Parathyroid adenoma (tissue), 2 donors: ENCODE measurements at regions not wholly inside any gene's neighbourhood (a gene's known extent, or its start where the extent isn't known, plus 50 kb on each side); places are given as distances from the start of the nearest gene placed in this dataset.
"Not testable (repeated sequence)": the region's sequence is repeated elsewhere in the genome, so short reads cannot be mapped to it uniquely, and the experiment has no call there.

Experiments
- H2AFZ ChIP-seq: fragments of 300-600 bp; sonication (generic); one replicate; pipeline ENCODE4 v1.7.0; 2017; ENCODE audit warnings: antibody characterized with exemption, mild to moderate bottlenecking
- H3K27ac ChIP-seq: fragments of 300-600 bp; sonication (generic); one replicate; pipeline ENCODE4 v1.7.0; 2017
- H3K27me3 ChIP-seq: fragments of 300-600 bp; sonication (generic); one replicate; pipeline ENCODE4 v1.7.0; 2017; ENCODE audit warnings: low read length; ENCODE audit not compliant: control insufficient read depth, insufficient read depth
- H3K36me3 ChIP-seq: fragments of 300-600 bp; sonication (generic); one replicate; pipeline ENCODE4 v1.7.0; 2017; ENCODE audit warnings: low read length; ENCODE audit not compliant: control insufficient read depth, insufficient read depth
- H3K4me1 ChIP-seq: fragments of 300-600 bp; sonication (generic); one replicate; pipeline ENCODE4 v1.7.0; 2017; ENCODE audit warnings: control low read depth
- H3K4me2 ChIP-seq: fragments of 300-600 bp; sonication (generic); one replicate; pipeline ENCODE4 v1.7.0; 2017; ENCODE audit warnings: low read length
- H3K4me3 ChIP-seq: fragments of 300-600 bp; sonication (generic); one replicate; pipeline ENCODE4 v1.7.0; 2017; ENCODE audit warnings: low read depth, low read length
- H3K79me2 ChIP-seq: fragments of 300-600 bp; sonication (generic); one replicate; pipeline ENCODE4 v1.7.0; 2017; ENCODE audit warnings: control low read depth
- H3K9ac ChIP-seq: fragments of 300-600 bp; sonication (generic); one replicate; pipeline ENCODE4 v1.7.0; 2017; ENCODE audit warnings: mild to moderate bottlenecking
- H3K9me3 ChIP-seq: fragments of 300-600 bp; sonication (generic); one replicate; pipeline ENCODE4 v1.7.0; 2017; ENCODE audit warnings: low read length; ENCODE audit not compliant: control insufficient read depth
- TF ChIP-seq, protein P1 (sequence below): fragments of 300-600 bp; sonication (generic); IDR thresholded peaks from one replicate; pipeline ENCODE4 v1.7.0; 2017; ENCODE audit warnings: antibody characterized with exemption, mild to moderate bottlenecking
- donor health status: primary hyperparathyroidism.

DNA sequence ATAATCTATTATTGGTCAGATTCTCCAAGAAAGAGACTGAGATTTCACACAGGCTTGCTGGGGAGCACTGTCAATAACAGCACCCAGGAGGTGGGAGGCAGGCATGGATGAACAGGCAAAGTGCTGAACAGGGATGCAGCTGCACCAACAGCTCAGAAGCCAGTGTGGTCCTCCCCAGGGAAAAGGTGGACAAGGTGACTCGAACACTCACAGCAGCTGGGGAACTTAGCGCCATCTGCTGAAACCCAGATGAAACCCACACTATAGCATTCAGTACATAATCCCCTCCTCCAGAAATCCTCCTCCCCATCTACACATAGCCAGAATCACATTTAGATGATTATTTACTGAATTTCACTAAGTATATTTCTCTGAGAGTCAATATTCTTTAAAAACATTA, 255.2 kb upstream of the WSB1 start:
- TF ChIP-seq, protein P1, sequence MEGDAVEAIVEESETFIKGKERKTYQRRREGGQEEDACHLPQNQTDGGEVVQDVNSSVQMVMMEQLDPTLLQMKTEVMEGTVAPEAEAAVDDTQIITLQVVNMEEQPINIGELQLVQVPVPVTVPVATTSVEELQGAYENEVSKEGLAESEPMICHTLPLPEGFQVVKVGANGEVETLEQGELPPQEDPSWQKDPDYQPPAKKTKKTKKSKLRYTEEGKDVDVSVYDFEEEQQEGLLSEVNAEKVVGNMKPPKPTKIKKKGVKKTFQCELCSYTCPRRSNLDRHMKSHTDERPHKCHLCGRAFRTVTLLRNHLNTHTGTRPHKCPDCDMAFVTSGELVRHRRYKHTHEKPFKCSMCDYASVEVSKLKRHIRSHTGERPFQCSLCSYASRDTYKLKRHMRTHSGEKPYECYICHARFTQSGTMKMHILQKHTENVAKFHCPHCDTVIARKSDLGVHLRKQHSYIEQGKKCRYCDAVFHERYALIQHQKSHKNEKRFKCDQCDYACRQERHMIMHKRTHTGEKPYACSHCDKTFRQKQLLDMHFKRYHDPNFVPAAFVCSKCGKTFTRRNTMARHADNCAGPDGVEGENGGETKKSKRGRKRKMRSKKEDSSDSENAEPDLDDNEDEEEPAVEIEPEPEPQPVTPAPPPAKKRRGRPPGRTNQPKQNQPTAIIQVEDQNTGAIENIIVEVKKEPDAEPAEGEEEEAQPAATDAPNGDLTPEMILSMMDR = no peak
- H3K4me1 ChIP-seq = no peaks in the 10 kb centered on the region
- H3K4me2 ChIP-seq = no peak overlapping the region
- H3K27ac ChIP-seq = no peak overlapping the region
- no peak overlapping the region for H2AFZ ChIP-seq
- H3K79me2 ChIP-seq = no peaks in the 10 kb centered on the region
- no peaks in the 10 kb centered on the region for H3K27me3 ChIP-seq
- H3K9me3 ChIP-seq = no peaks in the 10 kb centered on the region
- no peaks in the 10 kb centered on the region for H3K36me3 ChIP-seq
- no peak overlapping the region for H3K4me3 ChIP-seq
- H3K9ac ChIP-seq = no peak overlapping the region

DNA sequence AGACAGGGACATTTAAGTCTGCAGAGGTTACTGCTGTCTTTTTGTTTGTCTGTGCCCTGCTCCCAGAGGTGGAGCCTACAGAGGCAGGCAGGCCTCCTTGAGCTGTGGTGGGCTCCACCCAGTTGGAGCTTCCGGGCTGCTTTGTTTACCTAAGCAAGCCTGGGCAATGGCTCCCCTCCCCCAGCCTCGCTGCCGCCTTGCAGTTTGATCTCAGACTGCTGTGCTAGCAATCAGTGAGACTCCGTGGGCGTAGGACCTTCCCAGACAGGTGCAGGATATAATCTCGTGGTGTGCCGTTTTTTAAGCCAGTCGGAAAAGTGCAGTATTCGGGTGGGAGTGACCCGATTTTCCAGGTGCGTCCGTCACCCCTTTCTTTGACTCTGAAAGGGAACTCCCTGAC, 248.9 kb upstream of the WSB1 start:
- H3K9me3 ChIP-seq, H3K9ac ChIP-seq, H2AFZ ChIP-seq, H3K4me3 ChIP-seq, H3K27me3 ChIP-seq, H3K79me2 ChIP-seq, H3K4me2 ChIP-seq, H3K27ac ChIP-seq, H3K36me3 ChIP-seq, H3K4me1 ChIP-seq: not testable (repeated sequence)

DNA sequence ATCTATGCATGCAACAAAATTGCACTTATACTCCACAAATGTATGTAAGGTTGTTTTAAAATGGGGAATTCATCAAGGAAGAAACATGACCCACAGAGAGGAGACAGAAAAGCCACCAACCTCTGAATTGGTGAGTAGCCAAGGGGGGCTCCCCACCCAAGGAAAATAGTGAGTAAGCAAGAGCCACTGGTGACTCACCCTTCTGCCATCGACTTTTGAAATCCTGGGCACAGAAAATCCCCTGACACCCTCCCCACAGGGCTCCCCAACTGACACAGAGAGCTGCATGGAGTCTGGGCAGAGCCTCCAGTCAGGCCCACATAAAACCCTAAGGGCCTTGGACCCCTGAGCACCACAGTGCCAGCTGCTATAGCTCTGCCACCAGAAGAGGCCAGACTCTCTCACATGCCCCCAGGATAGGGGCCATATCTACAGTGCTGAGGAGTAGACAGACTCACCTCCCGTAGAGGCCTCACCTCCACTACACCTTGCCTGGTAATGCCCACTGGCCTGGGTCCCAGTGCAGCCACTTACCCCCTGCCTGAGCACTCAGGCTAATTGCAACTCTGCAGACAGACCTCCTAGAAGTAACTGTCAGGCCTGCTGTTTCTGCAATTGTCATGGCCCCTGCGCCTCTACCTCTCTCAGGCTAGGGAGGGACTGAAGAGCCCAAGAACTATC, 244.7 kb upstream of the WSB1 start:
- Histone ChIP-seq H3K27ac (no peak overlapping the region), H3K4me3 (no peak overlapping the region), H2AFZ (no peak overlapping the region), H3K9ac (no peak overlapping the region), H3K4me1 (no peaks in the 10 kb centered on the region), H3K36me3 (no peaks in the 10 kb centered on the region), H3K4me2 (no peak overlapping the region), H3K27me3 (no peaks in the 10 kb centered on the region), H3K9me3 (no peaks in the 10 kb centered on the region), H3K79me2 (no peaks in the 10 kb centered on the region)
- TF ChIP-seq, protein P1 = no peak

DNA sequence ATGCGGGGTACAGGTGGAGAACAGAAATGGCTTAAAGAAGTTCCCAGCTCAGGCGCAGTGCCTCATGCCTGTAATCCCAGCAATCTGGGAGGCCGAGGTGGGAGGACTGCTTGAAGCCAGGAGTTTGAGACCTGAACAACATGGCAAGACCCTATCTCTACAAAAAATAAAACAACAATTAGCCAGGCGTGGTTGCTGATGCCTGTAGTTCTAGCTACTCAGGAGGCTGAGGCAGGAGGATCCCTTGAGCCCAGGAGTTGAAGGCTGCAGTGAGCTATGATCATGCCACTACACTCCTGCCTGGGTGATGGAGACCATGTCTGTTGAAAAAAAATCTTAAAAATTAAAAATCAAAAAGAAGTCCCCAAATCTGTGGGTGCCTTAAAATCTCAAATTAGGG, 228.3 kb upstream of the WSB1 start:
- Histone ChIP-seq H3K27ac (no peak overlapping the region), H3K36me3 (no peaks in the 10 kb centered on the region), H3K9ac (no peak overlapping the region), H2AFZ (no peak overlapping the region), H3K9me3 (no peaks in the 10 kb centered on the region), H3K4me3 (no peak overlapping the region), H3K4me1 (no peaks in the 10 kb centered on the region), H3K79me2 (no peaks in the 10 kb centered on the region), H3K27me3 (no peaks in the 10 kb centered on the region), H3K4me2 (no peak overlapping the region)
- TF ChIP-seq, protein P1 = no peak

DNA sequence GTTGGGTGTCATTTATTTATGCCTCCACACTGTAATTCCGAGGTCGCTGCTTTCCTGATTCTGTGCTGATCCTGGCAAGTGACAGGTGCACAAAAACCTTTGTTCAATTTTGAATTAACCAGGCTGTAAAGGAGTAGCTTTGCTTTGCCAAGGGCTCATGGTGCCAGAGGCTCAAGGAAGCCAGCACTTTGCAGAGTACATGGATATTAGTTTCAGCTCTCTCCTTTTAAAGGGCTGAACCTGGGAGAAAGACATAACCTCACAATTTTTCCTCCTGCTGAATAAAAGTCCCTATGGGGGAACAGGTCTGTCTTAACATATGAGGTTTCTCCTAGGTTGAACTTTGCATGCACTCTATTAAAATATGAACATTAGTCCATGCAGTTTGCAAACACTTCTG, 227.6 kb upstream of the WSB1 start:
- no peak overlapping the region for H3K4me2 ChIP-seq
- H3K27ac ChIP-seq = no peak overlapping the region
- TF ChIP-seq, protein P1 = no peak
- H3K9me3 ChIP-seq = no peaks in the 10 kb centered on the region
- no peaks in the 10 kb centered on the region for H3K79me2 ChIP-seq
- no peak overlapping the region for H3K4me3 ChIP-seq
- H2AFZ ChIP-seq = no peak overlapping the region
- H3K36me3 ChIP-seq = no peaks in the 10 kb centered on the region
- H3K4me1 ChIP-seq = no peaks in the 10 kb centered on the region
- H3K9ac ChIP-seq = no peak overlapping the region
- no peaks in the 10 kb centered on the region for H3K27me3 ChIP-seq
